ENCODE measurements at regions not wholly inside any gene's neighbourhood (a gene's known extent, or its start where the extent isn't known, plus 50 kb on each side); places are given as distances from the start of the nearest gene placed in this dataset.

DNA sequence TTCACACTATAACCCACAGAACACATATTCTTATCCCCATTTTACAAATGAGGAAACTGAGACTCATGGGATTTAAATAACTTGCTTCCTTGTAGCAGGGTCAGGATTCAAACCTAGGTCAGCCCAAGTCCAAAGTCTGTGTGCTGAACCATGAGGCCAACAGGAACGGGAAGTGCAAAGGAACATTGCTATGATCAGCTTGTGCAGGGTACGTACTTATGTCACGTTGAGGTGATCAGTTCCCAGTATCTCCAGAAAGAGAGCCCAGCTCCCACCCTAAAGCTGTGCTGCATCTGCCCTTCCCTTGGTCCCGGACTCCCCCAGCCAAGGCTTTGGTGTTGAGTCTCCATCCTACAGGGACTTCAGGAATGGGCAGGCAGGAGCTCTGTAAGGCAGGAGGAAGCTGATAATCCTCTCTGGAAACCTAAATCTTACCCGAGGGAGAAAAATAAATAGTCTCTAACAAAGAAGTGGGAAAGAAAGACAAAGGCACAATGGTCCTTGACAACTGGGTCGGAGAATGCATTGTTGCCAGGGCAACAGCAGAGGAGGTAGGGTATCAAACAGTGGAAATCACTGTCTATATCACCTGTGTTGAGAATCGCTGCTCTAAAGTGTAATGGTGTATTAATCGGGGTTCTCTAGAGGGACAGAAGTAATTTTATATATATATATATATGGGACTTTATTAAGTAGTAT lies 82.5 kb upstream of the FICD start:
- no peaks in the 10 kb centered on the region for H3K4me1 ChIP-seq
- DNase-seq: no peak
- 88 to 89% methylated on average over 8 of the region's 8 CpGs for WGBS, 2 donors
- no peak overlapping the region for H3K27ac ChIP-seq
- no peak overlapping the region for H3K4me3 ChIP-seq
- H3K27me3 ChIP-seq: peaks cover 0 to 21% (median 0%) of the 10 kb centered on the region in 7 donors
- no peak for ATAC-seq
- H3K36me3 ChIP-seq: no peaks in the 10 kb centered on the region
- H3K9me3 ChIP-seq: no peaks in the 10 kb centered on the region
- TF ChIP-seq, protein P1, sequence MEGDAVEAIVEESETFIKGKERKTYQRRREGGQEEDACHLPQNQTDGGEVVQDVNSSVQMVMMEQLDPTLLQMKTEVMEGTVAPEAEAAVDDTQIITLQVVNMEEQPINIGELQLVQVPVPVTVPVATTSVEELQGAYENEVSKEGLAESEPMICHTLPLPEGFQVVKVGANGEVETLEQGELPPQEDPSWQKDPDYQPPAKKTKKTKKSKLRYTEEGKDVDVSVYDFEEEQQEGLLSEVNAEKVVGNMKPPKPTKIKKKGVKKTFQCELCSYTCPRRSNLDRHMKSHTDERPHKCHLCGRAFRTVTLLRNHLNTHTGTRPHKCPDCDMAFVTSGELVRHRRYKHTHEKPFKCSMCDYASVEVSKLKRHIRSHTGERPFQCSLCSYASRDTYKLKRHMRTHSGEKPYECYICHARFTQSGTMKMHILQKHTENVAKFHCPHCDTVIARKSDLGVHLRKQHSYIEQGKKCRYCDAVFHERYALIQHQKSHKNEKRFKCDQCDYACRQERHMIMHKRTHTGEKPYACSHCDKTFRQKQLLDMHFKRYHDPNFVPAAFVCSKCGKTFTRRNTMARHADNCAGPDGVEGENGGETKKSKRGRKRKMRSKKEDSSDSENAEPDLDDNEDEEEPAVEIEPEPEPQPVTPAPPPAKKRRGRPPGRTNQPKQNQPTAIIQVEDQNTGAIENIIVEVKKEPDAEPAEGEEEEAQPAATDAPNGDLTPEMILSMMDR (IDR thresholded peaks at IDR 0.05): no peak
- intact Hi-C loops (cut with DNase I): no loop called here

DNA sequence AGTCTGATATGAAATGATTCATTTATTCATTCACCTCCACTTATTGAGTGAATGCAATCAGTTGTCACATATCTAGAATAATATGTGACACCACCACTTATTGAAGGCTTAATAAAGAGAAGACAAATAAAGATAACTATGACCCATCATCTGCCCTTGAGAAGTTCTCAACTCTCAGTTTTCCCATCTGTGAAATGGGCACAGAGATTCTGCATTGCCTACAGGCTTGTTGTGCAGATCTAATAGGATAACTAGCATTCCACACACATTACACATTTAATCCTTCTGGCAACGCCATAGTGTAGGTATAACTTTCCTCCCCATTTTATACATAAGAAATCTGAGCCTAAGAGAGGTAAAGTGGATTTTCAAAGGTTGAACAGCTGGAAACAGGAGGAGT lies 84.2 kb upstream of the FICD start:
- intact Hi-C loops (cut with DNase I): no loop called here
- WGBS, 2 donors: 55 to 70% methylated on average over 1 of the region's 1 CpG
- no peak for ATAC-seq

DNA sequence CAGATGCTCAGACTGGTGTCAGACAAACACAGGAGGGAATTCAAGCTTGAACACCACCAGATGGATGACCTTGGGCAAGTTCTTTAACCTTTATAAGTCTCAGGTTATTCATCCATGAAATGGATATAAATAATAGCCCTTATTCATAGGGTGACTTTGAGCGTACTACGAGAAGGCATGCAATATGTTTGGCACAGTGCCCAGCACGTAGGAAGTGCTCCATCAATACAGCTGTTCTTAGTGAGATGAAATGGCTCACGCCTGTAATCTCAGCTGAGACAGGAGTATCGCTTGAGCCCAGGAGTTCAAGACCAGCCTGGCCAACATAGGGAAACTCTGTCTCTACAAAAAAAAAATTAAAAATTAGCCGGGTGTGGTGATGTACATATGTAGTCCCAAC lies 84.8 kb upstream of the FICD start:
- Histone ChIP-seq H3K9me3 (no peaks in the 10 kb centered on the region), H3K27me3 (peaks cover 0 to 14% (median 0%) of the 10 kb centered on the region in 7 donors), H3K4me1 (no peaks in the 10 kb centered on the region), H3K36me3 (no peaks in the 10 kb centered on the region), H3K27ac (no peak overlapping the region), H3K4me3 (no peak overlapping the region)
- intact Hi-C loops (cut with DNase I): no loop called here
- 31 to 32% methylated on average over 6 of the region's 6 CpGs for WGBS, 2 donors
- ATAC-seq (no peak), DNase-seq (no peak)
- TF ChIP-seq, protein P1 (IDR thresholded peaks at IDR 0.05): no peak

More for the DNA sequence above, 84.2 kb upstream of the FICD start:
- H3K27me3 ChIP-seq: peaks cover 0 to 20% (median 0%) of the 10 kb centered on the region in 7 donors
- H3K4me1 ChIP-seq: no peaks in the 10 kb centered on the region
- H3K9me3 ChIP-seq: no peaks in the 10 kb centered on the region
- no peak for DNase-seq
- no peaks in the 10 kb centered on the region for H3K36me3 ChIP-seq
- TF ChIP-seq, protein P1 (IDR thresholded peaks at IDR 0.05): no peak
- no peak overlapping the region for H3K4me3 ChIP-seq
- H3K27ac ChIP-seq: no peak overlapping the region

DNA sequence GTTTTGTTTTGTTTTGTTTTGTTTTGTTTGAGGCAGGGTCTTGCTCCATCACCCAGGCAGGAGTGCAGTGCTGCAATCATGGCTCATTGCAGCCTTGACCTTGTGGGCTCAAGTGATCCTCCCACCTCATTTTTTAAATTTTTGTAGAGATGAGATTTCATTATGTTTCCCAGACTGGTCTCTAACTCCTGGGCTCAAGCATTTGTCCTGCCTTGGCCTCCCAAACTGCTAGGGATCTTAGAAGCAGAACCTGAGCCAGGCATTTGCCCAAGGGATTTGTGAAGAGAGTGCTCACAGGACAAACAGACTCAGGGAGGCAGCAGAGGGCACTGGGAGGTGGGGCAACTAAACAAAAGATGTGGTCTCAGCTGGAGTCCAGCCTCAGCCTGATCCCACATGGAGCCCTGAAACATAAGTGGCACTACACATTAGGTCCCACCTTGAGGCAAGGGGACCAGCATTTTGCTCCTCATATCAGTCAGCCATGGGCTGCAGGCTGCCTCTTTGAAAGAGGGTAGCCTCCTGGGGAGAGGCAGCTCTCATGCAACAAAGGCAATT lies 86.2 kb upstream of the CMKLR1 start:
- intact Hi-C loops (cut with DNase I): no loop called here
- ATAC-seq (no peak), DNase-seq (no peak)
- no peaks in the 10 kb centered on the region for H3K9me3 ChIP-seq
- peaks cover 0 to 11% (median 0%) of the 10 kb centered on the region in 7 donors for H3K27me3 ChIP-seq
- TF ChIP-seq, protein P1 (IDR thresholded peaks at IDR 0.05): no peak
- H3K36me3 ChIP-seq: no peaks in the 10 kb centered on the region
- no peak overlapping the region for H3K4me3 ChIP-seq
- H3K4me1 ChIP-seq: no peaks in the 10 kb centered on the region
- H3K27ac ChIP-seq: no peak overlapping the region
